H1 (cell line): ENCODE measurements at regions not wholly inside any gene's neighbourhood (a gene's known extent, or its start where the extent isn't known, plus 50 kb on each side); places are given as distances from the start of the nearest gene placed in this dataset.

Experiments
- CTCF ChIA-PET: fragments of 300-600 bp; sonication (Branson Sonifier 250); formaldehyde crosslinking; loops from one replicate; lab custom pipeline; 2021; ENCODE audit not compliant: partially characterized antibody; lab: Charles Lee
- POLR2A ChIA-PET: fragments of 300-600 bp; sonication (Branson Sonifier 250); formaldehyde crosslinking; loops from one replicate; lab custom pipeline; 2021; ENCODE audit warnings: inconsistent platforms; ENCODE audit not compliant: partially characterized antibody; lab: Charles Lee
- DNase-seq, 2 experiments: peaks; one replicate each; pipeline versions ENCODE4 v3.0.0 to v3.0.0-alpha.2; 2010 to 2022; ENCODE audit warnings: low spot score in 2 of 2, low read depth in 1 of 2, mixed read lengths in 1 of 2
- FAIRE-seq: peaks from 2 replicates; lab custom pipeline; 2011; peaks lifted over from hg19 to GRCh38; lab: Jason Lieb, UNC
- H2AFZ ChIP-seq: 2 replicates; pipeline ENCODE4 v1.8.1; 2012; ENCODE audit warnings: low read length, inconsistent platforms
- H2AK5ac ChIP-seq: 2 replicates; pipeline ENCODE4 v1.6.1; 2013; ENCODE audit warnings: low read depth, low read length
- H2BK120ac ChIP-seq: replicated peaks from 2 replicates; pipeline ENCODE3; 2013; ENCODE audit warnings: low read depth, low read length, inconsistent platforms
- H2BK12ac ChIP-seq: 2 replicates; pipeline ENCODE4 v1.6.1; 2013; ENCODE audit warnings: low read depth, low read length
- H2BK15ac ChIP-seq: 2 replicates; pipeline ENCODE4 v1.6.1; 2013; ENCODE audit warnings: low read length
- H2BK20ac ChIP-seq: 2 replicates; pipeline ENCODE4 v1.6.1; 2013; ENCODE audit warnings: low read length
- H2BK5ac ChIP-seq: 2 replicates; pipeline ENCODE4 v1.6.1; 2013; ENCODE audit warnings: low read depth, low read length
- H3K14ac ChIP-seq: 2 replicates; pipeline ENCODE4 v1.6.1; 2013; ENCODE audit warnings: inconsistent platforms; ENCODE audit not compliant: insufficient read length
- H3K18ac ChIP-seq: 2 replicates; pipeline ENCODE4 v1.6.1; 2013; ENCODE audit warnings: low read length; ENCODE audit errors: extremely low read depth
- H3K23ac ChIP-seq: 2 replicates; pipeline ENCODE4 v1.6.1; 2013; ENCODE audit warnings: inconsistent platforms; ENCODE audit not compliant: insufficient read length
- H3K23me2 ChIP-seq: 2 replicates; pipeline ENCODE4 v1.6.1; 2013; ENCODE audit warnings: low read depth, low read length
- H3K27ac ChIP-seq: 2 replicates; pipeline ENCODE4 v1.6.1; 2011; ENCODE audit warnings: low read depth, low read length, inconsistent platforms
- H3K27me3 ChIP-seq, 4 experiments: replicated peaks in 1 of 4; 1 replicate in 1 of 4; 2 replicates in 3 of 4; pipeline versions ENCODE4 v1.6.1 to v1.8.1; 2011 to 2013; ENCODE audit warnings: low read length in 3 of 4, mild to moderate bottlenecking in 3 of 4, inconsistent platforms in 2 of 4, mixed read lengths in 2 of 4, moderate library complexity in 1 of 4; ENCODE audit not compliant: control insufficient read depth in 3 of 4, insufficient read depth in 3 of 4; ENCODE audit errors: extremely low read depth in 1 of 4
- H3K36me3 ChIP-seq, 4 experiments: 2 replicates each; pipeline versions ENCODE4 v1.6.1 to v1.8.1; 2011 to 2013; ENCODE audit warnings: mild to moderate bottlenecking in 4 of 4, low read length in 3 of 4, moderate library complexity in 2 of 4, control low read depth in 1 of 4, inconsistent platforms in 1 of 4; ENCODE audit not compliant: insufficient read depth in 4 of 4, control insufficient read depth in 2 of 4
- H3K4ac ChIP-seq: replicated peaks from 2 replicates; pipeline ENCODE3; 2013; ENCODE audit warnings: low read length, low read depth, mixed read lengths, inconsistent platforms; ENCODE audit not compliant: insufficient read length
- H3K4me1 ChIP-seq, 4 experiments: replicated peaks in 1 of 4; 1 replicate in 1 of 4; 2 replicates in 3 of 4; pipeline versions ENCODE4 v1.6.1 to v1.8.1; 2011 to 2013; ENCODE audit warnings: low read length in 3 of 4, inconsistent platforms in 2 of 4, mixed read lengths in 1 of 4; ENCODE audit not compliant: insufficient read depth in 4 of 4, control insufficient read depth in 3 of 4
- H3K4me2 ChIP-seq, 2 experiments: 2 replicates each; pipeline versions ENCODE4 v1.6.1 to v1.8.1; 2011 to 2013; ENCODE audit warnings: low read depth in 2 of 2, low read length in 2 of 2, control low read depth in 1 of 2, inconsistent platforms in 1 of 2, mild to moderate bottlenecking in 1 of 2; ENCODE audit not compliant: insufficient read depth in 1 of 2
- H3K4me3 ChIP-seq, 4 experiments: fragments of 200-600, 300-600 bp in 1 of 4; sonication (generic), shearing (Covaris generic), sonication (Bioruptor Twin) in 1 of 4; 2 replicates each; pipeline versions ENCODE4 v1.5.1 to v1.8.1; 2011 to 2016; ENCODE audit warnings: low read length in 4 of 4, low read depth in 3 of 4, control low read depth in 2 of 4, inconsistent platforms in 2 of 4, mild to moderate bottlenecking in 2 of 4, mixed read lengths in 1 of 4, moderate library complexity in 1 of 4; ENCODE audit not compliant: insufficient read depth in 2 of 4; ENCODE audit errors: extremely low read depth in 1 of 4
- H3K56ac ChIP-seq: replicated peaks from 2 replicates; pipeline ENCODE3; 2013; ENCODE audit warnings: low read depth, mild to moderate bottlenecking, mixed read lengths, low read length, inconsistent platforms; ENCODE audit not compliant: insufficient read length
- H3K79me1 ChIP-seq: 2 replicates; pipeline ENCODE4 v1.6.1; 2013; ENCODE audit warnings: low read depth, low read length, control low read depth
- H3K79me2 ChIP-seq, 2 experiments: 2 replicates each; pipeline versions ENCODE4 v1.6.1 to v1.8.1; 2012 to 2013; ENCODE audit warnings: low read length in 2 of 2, mild to moderate bottlenecking in 2 of 2, inconsistent platforms in 1 of 2; ENCODE audit not compliant: insufficient read depth in 2 of 2, control insufficient read depth in 1 of 2
- H3K9ac ChIP-seq, 4 experiments: replicated peaks in 1 of 4; 1 replicate in 1 of 4; 2 replicates in 3 of 4; pipeline versions ENCODE4 v1.6.1 to v1.8.1; 2011 to 2013; ENCODE audit warnings: low read depth in 3 of 4, low read length in 3 of 4, control low read depth in 2 of 4, mild to moderate bottlenecking in 2 of 4, moderate library complexity in 2 of 4, inconsistent platforms in 1 of 4; ENCODE audit errors: extremely low read depth in 1 of 4
- H3K9me3 ChIP-seq, 2 experiments: 2 replicates each; pipeline versions ENCODE4 v1.6.1 to v1.8.1; 2012 to 2013; ENCODE audit warnings: mild to moderate bottlenecking in 2 of 2, moderate library complexity in 2 of 2, control low read depth in 1 of 2, inconsistent platforms in 1 of 2, low read depth in 1 of 2, low read length in 1 of 2, mixed read lengths in 1 of 2; ENCODE audit not compliant: insufficient read depth in 2 of 2
- H4K20me1 ChIP-seq, 2 experiments: replicated peaks in 1 of 2; 2 replicates each; pipeline versions ENCODE3 to v1.8.1; 2011 to 2013; ENCODE audit warnings: inconsistent platforms in 2 of 2, low read length in 2 of 2, mild to moderate bottlenecking in 1 of 2; ENCODE audit not compliant: insufficient read depth in 2 of 2, control insufficient read depth in 1 of 2
- H4K5ac ChIP-seq: 2 replicates; pipeline ENCODE4 v1.6.1; 2013; ENCODE audit warnings: low read length, low read depth, mixed read lengths, inconsistent platforms; ENCODE audit not compliant: insufficient read length
- H4K8ac ChIP-seq: 2 replicates; pipeline ENCODE4 v1.8.0; 2013; ENCODE audit warnings: mild to moderate bottlenecking, moderate library complexity, low read length, inconsistent platforms; ENCODE audit not compliant: insufficient read depth; ENCODE audit errors: extremely low read depth
- H4K91ac ChIP-seq: replicated peaks from 2 replicates; pipeline ENCODE3; 2013; ENCODE audit warnings: low read length, mixed read lengths, inconsistent platforms; ENCODE audit not compliant: insufficient read length
- ATF3 ChIP-seq: IDR thresholded peaks from 2 replicates; pipeline ENCODE4 v1.6.1; 2011; ENCODE audit warnings: low read depth, mild to moderate bottlenecking, low read length; ENCODE audit not compliant: insufficient read depth
- CREB1 ChIP-seq: IDR thresholded peaks from 2 replicates; pipeline ENCODE4 v1.6.1; 2012; ENCODE audit warnings: inconsistent platforms
- HDAC6 ChIP-seq: IDR thresholded peaks from one replicate; pipeline ENCODE4 v1.7.1; 2012; ENCODE audit warnings: low read depth, mild to moderate bottlenecking, inconsistent platforms, low read length, moderate library complexity
- KDM5A ChIP-seq: fragments of 200-600 bp; IDR thresholded peaks from 2 replicates; pipeline ENCODE4 v1.7.1; 2012; ENCODE audit warnings: mild to moderate bottlenecking, low read length, inconsistent platforms, mixed read lengths
- MAFK ChIP-seq: IDR thresholded peaks from 2 replicates; pipeline ENCODE4 v1.6.1; 2012; ENCODE audit warnings: low read depth, mild to moderate bottlenecking, improper control_type of control experiment, low read length
- NANOG ChIP-seq: IDR thresholded peaks from 2 replicates; pipeline ENCODE4 v1.6.1; 2011; ENCODE audit warnings: low read length, low read depth, mild to moderate bottlenecking, inconsistent platforms; ENCODE audit not compliant: insufficient read depth, poor library complexity, severe bottlenecking
- NRF1 ChIP-seq: IDR thresholded peaks from 2 replicates; pipeline ENCODE4 v1.6.1; 2011; ENCODE audit warnings: mild to moderate bottlenecking, low read depth, low read length, improper control_type of control experiment
- POLR2A ChIP-seq, 2 experiments: IDR thresholded peaks; 1 replicate in 1 of 2; 2 replicates in 1 of 2; pipeline ENCODE4 v1.6.1; 2011; ENCODE audit warnings: low read depth in 2 of 2, low read length in 2 of 2, mild to moderate bottlenecking in 2 of 2; ENCODE audit errors: control extremely low read depth in 1 of 2
- RAD21 ChIP-seq, 2 experiments: IDR thresholded peaks in 1 of 2; conservative IDR thresholded peaks in 1 of 2; 2 replicates each; pipeline ENCODE4 v1.6.1; 2011; ENCODE audit warnings: low read depth in 2 of 2, low read length in 2 of 2, improper control_type of control experiment in 1 of 2, inconsistent platforms in 1 of 2, mild to moderate bottlenecking in 1 of 2, moderate library complexity in 1 of 2
- RFX5 ChIP-seq: IDR thresholded peaks from 2 replicates; pipeline ENCODE4 v1.6.1; 2011; ENCODE audit warnings: low read depth, low read length, improper control_type of control experiment, borderline replicate concordance
- SIN3A ChIP-seq, 2 experiments: IDR thresholded peaks in 1 of 2; conservative IDR thresholded peaks in 1 of 2; 2 replicates each; pipeline ENCODE4 v1.6.1; 2011 to 2012; ENCODE audit warnings: low read length in 2 of 2, improper control_type of control experiment in 1 of 2, low read depth in 1 of 2, mild to moderate bottlenecking in 1 of 2
- SRF ChIP-seq: IDR thresholded peaks from 2 replicates; pipeline ENCODE4 v1.6.1; 2011; ENCODE audit warnings: mild to moderate bottlenecking, low read depth, low read length, moderate library complexity
- TBP ChIP-seq: IDR thresholded peaks from 2 replicates; pipeline ENCODE4 v1.6.1; 2011; ENCODE audit warnings: low read depth, low read length, improper control_type of control experiment
- TEAD4 ChIP-seq: IDR thresholded peaks from 2 replicates; pipeline ENCODE4 v1.6.1; 2012; ENCODE audit warnings: low read depth, low read length, inconsistent platforms, mixed read lengths
- WGBS, 2 experiments: shearing (Covaris generic) in 1 of 2; methylation state at CpG; one replicate each; pipeline versions ENCODE4 v1.1.6 to v1.1.7; 2013 to 2015; ENCODE audit warnings: low lambda C conversion rate in 2 of 2, mixed read lengths in 2 of 2, inconsistent platforms in 1 of 2, low coverage in 1 of 2, missing lambda C conversion rate in 1 of 2; ENCODE audit not compliant: insufficient replicate concordance in 2 of 2, insufficient coverage in 1 of 2, insufficient read length in 1 of 2; ENCODE audit errors: extremely low coverage in 1 of 2, missing lambda C conversion rate in 1 of 2; 5-methylcytosine and 5-hydroxymethylcytosine counted together

- Histone ChIP-seq H3K36me3 (no peaks in the 10 kb centered on the region), H2BK20ac (no peak overlapping the region), H3K27ac (no peak overlapping the region), H3K4me3 (no peak overlapping the region), H4K8ac (no peak overlapping the region), H3K18ac (no peak overlapping the region), H4K20me1 (no peaks in the 10 kb centered on the region), H2AFZ (no peak overlapping the region), H3K23ac (no peak overlapping the region), H4K5ac (no peak overlapping the region), H3K23me2 (no peaks in the 10 kb centered on the region), H2BK12ac (no peak overlapping the region), H2BK120ac (no peak overlapping the region), H3K27me3 (no peaks in the 10 kb centered on the region), H3K79me1 (no peaks in the 10 kb centered on the region), H3K4ac (no peak overlapping the region), H2BK15ac (no peak overlapping the region), H4K91ac (no peak overlapping the region), H2BK5ac (no peak overlapping the region), H3K79me2 (no peaks in the 10 kb centered on the region), H3K4me1 (no peaks in the 10 kb centered on the region), H3K9me3 (no peaks in the 10 kb centered on the region), H2AK5ac (no peak overlapping the region), H3K9ac (no peak overlapping the region), H3K56ac (no peak overlapping the region), H3K14ac (no peak overlapping the region), H3K4me2 (no peak overlapping the region)
- no peak for FAIRE-seq
- ChIA-PET CTCF (interaction anchor here (1.9 kb wide), 1 partner anchor 22 kb away, joined by 4 read pairs; no protein-coding TSS in a partner anchor), POLR2A (no interaction called here)
- no peak for DNase-seq
- 81% methylated on average over 1 of the region's 1 CpG; no CpG with 5 or more reads in 1 of the 2 experiments for WGBS, 2 experiments
- no peak for TF ChIP-seq ATF3
- TF ChIP-seq CREB1 = no peak
- TF ChIP-seq HDAC6 = no peak
- TF ChIP-seq TEAD4 = no peak
- TF ChIP-seq NANOG = no peak
- TF ChIP-seq NRF1 = no peak
- TF ChIP-seq MAFK = no peak
- TF ChIP-seq RFX5 = no peak
- no peak for TF ChIP-seq KDM5A
- no peak for TF ChIP-seq TBP
- no peak for TF ChIP-seq SIN3A (conservative IDR thresholded peaks at IDR 0.05 in 1 of 2, IDR thresholded peaks at IDR 0.05 in 1 of 2; ENCODE audit: low read depth in 1 of 2, low read length in 2 of 2)
- TF ChIP-seq SRF = no peak
- TF ChIP-seq RAD21 (IDR thresholded peaks at IDR 0.05 in 1 of 2, conservative IDR thresholded peaks at IDR 0.05 in 1 of 2; ENCODE audit: low read depth in 2 of 2, low read length in 2 of 2) = no peak
- TF ChIP-seq POLR2A (IDR thresholded peaks at IDR 0.05; ENCODE audit: control extremely low read depth in 1 of 2, low read depth in 2 of 2, low read length in 2 of 2) = no peak
These were observed 176.9 kb upstream of the ADAMTS16 start for GRCh38 chr5:4963265-4963664.
